Hepatocyte (in vitro differentiated cells): ENCODE measurements at regions not wholly inside any gene's neighbourhood (a gene's known extent, or its start where the extent isn't known, plus 50 kb on each side); places are given as distances from the start of the nearest gene placed in this dataset.

Experiments
- CTCF ChIP-seq: fragments of 200-600 bp; sonication (generic); IDR thresholded peaks from 2 replicates; pipeline ENCODE4 v1.5.1; 2016; ENCODE audit warnings: antibody characterized with exemption, mild to moderate bottlenecking; ENCODE audit not compliant: poor library complexity
- EZH2 ChIP-seq: fragments of 200-600 bp; sonication (generic); IDR thresholded peaks from 2 replicates; pipeline ENCODE4 v1.6.1; 2016; ENCODE audit warnings: antibody characterized with exemption, mild to moderate bottlenecking, borderline replicate concordance

- TF ChIP-seq EZH2 (no peak), CTCF (no peak)
These were observed 156.4 kb upstream of the ECI2 start for GRCh38 chr6:4291453-4292403.
